Breast epithelium (tissue), 3 donors: ENCODE measurements at regions not wholly inside any gene's neighbourhood (a gene's known extent, or its start where the extent isn't known, plus 50 kb on each side); places are given as distances from the start of the nearest gene placed in this dataset.

ENCODE experiments used
- POLR2A ChIP-seq: fragments of 450-650 bp; IDR thresholded peaks from one replicate; pipeline ENCODE4 v1.6.1; 2016; ENCODE audit warnings: antibody characterized with exemption, mild to moderate bottlenecking, moderate library complexity
- POLR2AphosphoS5 ChIP-seq, 3 donors: sonication (generic); formaldehyde crosslinking; IDR thresholded peaks; one replicate each; pipeline ENCODE4 v1.6.1; 2017; ENCODE audit warnings: antibody characterized with exemption in 3 of 3
- TF ChIP-seq, protein P1 (sequence below), 3 donors: fragments of 450-650 bp; IDR thresholded peaks; one replicate each; pipeline ENCODE4 v1.5.1; 2016 to 2017; ENCODE audit warnings: antibody characterized with exemption in 3 of 3, mild to moderate bottlenecking in 3 of 3, moderate library complexity in 3 of 3

DNA sequence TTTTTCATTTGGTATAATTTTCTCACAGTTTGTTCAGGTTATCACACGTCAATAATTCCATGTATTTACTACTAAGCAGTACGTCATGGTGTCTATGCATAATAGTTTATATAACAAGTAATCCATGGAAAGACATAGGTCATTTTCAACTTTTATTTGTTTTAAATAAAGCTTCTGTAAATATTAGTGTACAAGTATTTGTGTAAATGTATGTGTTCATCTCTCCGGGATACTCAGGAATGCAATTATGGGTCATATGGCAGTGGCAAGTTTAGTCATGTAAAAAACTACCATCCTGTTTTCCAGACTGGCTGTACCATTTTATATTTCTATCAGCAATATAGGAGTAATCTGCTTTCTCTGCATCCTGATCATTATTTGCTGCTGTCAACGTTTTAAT is 231.1 kb upstream of the ZNF804A start:
- TF ChIP-seq, protein P1, sequence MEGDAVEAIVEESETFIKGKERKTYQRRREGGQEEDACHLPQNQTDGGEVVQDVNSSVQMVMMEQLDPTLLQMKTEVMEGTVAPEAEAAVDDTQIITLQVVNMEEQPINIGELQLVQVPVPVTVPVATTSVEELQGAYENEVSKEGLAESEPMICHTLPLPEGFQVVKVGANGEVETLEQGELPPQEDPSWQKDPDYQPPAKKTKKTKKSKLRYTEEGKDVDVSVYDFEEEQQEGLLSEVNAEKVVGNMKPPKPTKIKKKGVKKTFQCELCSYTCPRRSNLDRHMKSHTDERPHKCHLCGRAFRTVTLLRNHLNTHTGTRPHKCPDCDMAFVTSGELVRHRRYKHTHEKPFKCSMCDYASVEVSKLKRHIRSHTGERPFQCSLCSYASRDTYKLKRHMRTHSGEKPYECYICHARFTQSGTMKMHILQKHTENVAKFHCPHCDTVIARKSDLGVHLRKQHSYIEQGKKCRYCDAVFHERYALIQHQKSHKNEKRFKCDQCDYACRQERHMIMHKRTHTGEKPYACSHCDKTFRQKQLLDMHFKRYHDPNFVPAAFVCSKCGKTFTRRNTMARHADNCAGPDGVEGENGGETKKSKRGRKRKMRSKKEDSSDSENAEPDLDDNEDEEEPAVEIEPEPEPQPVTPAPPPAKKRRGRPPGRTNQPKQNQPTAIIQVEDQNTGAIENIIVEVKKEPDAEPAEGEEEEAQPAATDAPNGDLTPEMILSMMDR (IDR thresholded peaks at IDR 0.05) = no peak
- TF ChIP-seq POLR2A (no peak), POLR2AphosphoS5 (IDR thresholded peaks at IDR 0.05) (no peak)
